WTC11 (cell line): ENCODE measurements at regions not wholly inside any gene's neighbourhood (a gene's known extent, or its start where the extent isn't known, plus 50 kb on each side); places are given as distances from the start of the nearest gene placed in this dataset.

Source experiments
- ATAC-seq: fragments of 200-7000 bp; cut with Tn5 transposase; 2 replicates; pipeline ENCODE4 v1.10.0; 2021; ENCODE audit warnings: mild to moderate bottlenecking, moderate library complexity
- CTCF ChIA-PET: fragments of 300-600 bp; sonication (Branson Sonifier 250); formaldehyde crosslinking; loops from one replicate; lab custom pipeline; 2021; ENCODE audit warnings: antibody characterized with exemption; lab: Charles Lee
- POLR2A ChIA-PET: fragments of 350-600 bp; sonication (Branson Sonifier 250); formaldehyde crosslinking; loops from one replicate; lab custom pipeline; 2021; ENCODE audit warnings: antibody characterized with exemption; lab: Charles Lee
- DNase-seq: peaks from one replicate; pipeline ENCODE4 v3.0.0; 2021; ENCODE audit warnings: low spot score
- H3K27ac Mint-ChIP-seq: 2 replicates; pipeline ENCODE4 v1.8.0; 2021; ENCODE audit warnings: mixed read lengths
- H3K27me3 Mint-ChIP-seq: 2 replicates; pipeline ENCODE4 v1.8.0; 2021; ENCODE audit warnings: low read depth, mild to moderate bottlenecking, moderate library complexity, mixed read lengths
- H3K36me3 Mint-ChIP-seq: 2 replicates; pipeline ENCODE4 v1.8.0; 2021; ENCODE audit warnings: mixed read lengths
- H3K4me1 Mint-ChIP-seq: 2 replicates; pipeline ENCODE4 v1.8.0; 2022; ENCODE audit warnings: mixed read lengths
- H3K4me3 Mint-ChIP-seq: 2 replicates; pipeline ENCODE4 v1.8.0; 2021; ENCODE audit warnings: mild to moderate bottlenecking, moderate library complexity, mixed read lengths
- H3K9me3 Mint-ChIP-seq: 2 replicates; pipeline ENCODE4 v1.8.0; 2021; ENCODE audit warnings: mixed read lengths
- ATF1 ChIP-seq: sonication (generic); formaldehyde crosslinking; IDR thresholded peaks from 2 replicates; pipeline ENCODE4 v1.8.1; 2023; ENCODE audit warnings: mild to moderate bottlenecking, moderate library complexity, missing genetic modification reagents
- CBFB ChIP-seq: sonication (generic); formaldehyde crosslinking; IDR thresholded peaks from 2 replicates; pipeline ENCODE4 v1.8.1; 2022; ENCODE audit warnings: mild to moderate bottlenecking, low read depth, missing genetic modification reagents
- E2F4 ChIP-seq: sonication (generic); formaldehyde crosslinking; IDR thresholded peaks from 2 replicates; pipeline ENCODE4 v1.8.1; 2022; ENCODE audit warnings: low read depth, mild to moderate bottlenecking, moderate library complexity, missing genetic modification reagents, borderline replicate concordance
- ESRRA ChIP-seq: sonication (generic); formaldehyde crosslinking; IDR thresholded peaks from 2 replicates; pipeline ENCODE4 v1.8.1; 2022; ENCODE audit warnings: mild to moderate bottlenecking, missing genetic modification reagents, borderline replicate concordance
- GTF2I ChIP-seq: fragments of 250-450 bp; sonication (Bioruptor Pico); conservative IDR thresholded peaks from 2 replicates; pipeline ENCODE4 v1.4.0; 2021; ENCODE audit warnings: mild to moderate bottlenecking
- IRF2 ChIP-seq: sonication (generic); formaldehyde crosslinking; IDR thresholded peaks from 2 replicates; pipeline ENCODE4 v1.8.0; 2022; ENCODE audit warnings: low read depth, missing genetic modification reagents, borderline replicate concordance
- NFE2L1 ChIP-seq: sonication (generic); formaldehyde crosslinking; IDR thresholded peaks from 2 replicates; pipeline ENCODE4 v1.8.1; 2023; ENCODE audit warnings: missing genetic modification reagents
- NFYB ChIP-seq: sonication (generic); formaldehyde crosslinking; conservative IDR thresholded peaks from 2 replicates; pipeline ENCODE4 v1.8.0; 2022; ENCODE audit warnings: low read depth, missing genetic modification reagents
- NR2C2 ChIP-seq: sonication (generic); formaldehyde crosslinking; IDR thresholded peaks from 2 replicates; pipeline ENCODE4 v1.8.0; 2022; ENCODE audit warnings: mild to moderate bottlenecking, missing genetic modification reagents
- RELA ChIP-seq: sonication (generic); formaldehyde crosslinking; IDR thresholded peaks from 2 replicates; pipeline ENCODE4 v1.8.1; 2022; ENCODE audit warnings: missing genetic modification reagents, mild to moderate bottlenecking, borderline replicate concordance
- TEAD1 ChIP-seq: sonication (generic); formaldehyde crosslinking; IDR thresholded peaks from 2 replicates; pipeline ENCODE4 v1.8.0; 2022; ENCODE audit warnings: mild to moderate bottlenecking, missing genetic modification reagents
- ZMAT4 ChIP-seq: fragments of 250-450 bp; sonication (Bioruptor Pico); IDR thresholded peaks from 2 replicates; pipeline ENCODE4 v1.9.0; 2021; ENCODE audit warnings: mild to moderate bottlenecking
- ZNF232 ChIP-seq: sonication (generic); formaldehyde crosslinking; IDR thresholded peaks from 2 replicates; pipeline ENCODE4 v1.8.0; 2022; ENCODE audit warnings: mild to moderate bottlenecking, missing genetic modification reagents
- ZNF263 ChIP-seq: sonication (generic); formaldehyde crosslinking; IDR thresholded peaks from 2 replicates; pipeline ENCODE4 v1.8.1; 2022; ENCODE audit warnings: low read depth, mild to moderate bottlenecking, moderate library complexity, missing genetic modification reagents
- ZNF281 ChIP-seq: sonication (generic); formaldehyde crosslinking; IDR thresholded peaks from 2 replicates; pipeline ENCODE4 v1.8.0; 2023; ENCODE audit warnings: mild to moderate bottlenecking, missing genetic modification reagents
- ZNF425 ChIP-seq: fragments of 250-450 bp; sonication (Bioruptor Pico); conservative IDR thresholded peaks from 2 replicates; pipeline ENCODE4 v1.9.0; 2021; ENCODE audit warnings: mild to moderate bottlenecking
- TF ChIP-seq, protein P1 (sequence below): sonication (generic); formaldehyde crosslinking; IDR thresholded peaks from 2 replicates; pipeline ENCODE4 v1.8.0; 2022; ENCODE audit warnings: mild to moderate bottlenecking, missing genetic modification reagents
- TF ChIP-seq, protein P2 (sequence below): sonication (generic); formaldehyde crosslinking; IDR thresholded peaks from 2 replicates; pipeline ENCODE4 v1.8.0; 2022; ENCODE audit warnings: mild to moderate bottlenecking, missing genetic modification reagents
- TF ChIP-seq, protein P3 (sequence below): sonication (generic); formaldehyde crosslinking; IDR thresholded peaks from 2 replicates; pipeline ENCODE4 v1.8.0; 2022; ENCODE audit warnings: missing genetic modification reagents

- DNase-seq (no peak), ATAC-seq (no peak)
- CTCF ChIA-PET: interaction anchor here (0.7 kb wide), 1 partner anchor 23 kb away, joined by 3 read pairs; no protein-coding TSS in a partner anchor
- Mint-ChIP-seq H3K4me3 (no peak overlapping the region), H3K9me3 (peaks cover 32% of the 10 kb centered on the region), H3K36me3 (peaks cover 10% of the 10 kb centered on the region)
- POLR2A ChIA-PET: no interaction called here
- no peak for TF ChIP-seq ZNF263 (CRISPR knock-in tag)
- TF ChIP-seq ESRRA (CRISPR knock-in tag): no peak
- no peak for TF ChIP-seq ZMAT4 (CRISPR knock-in tag)
- TF ChIP-seq, protein P1, sequence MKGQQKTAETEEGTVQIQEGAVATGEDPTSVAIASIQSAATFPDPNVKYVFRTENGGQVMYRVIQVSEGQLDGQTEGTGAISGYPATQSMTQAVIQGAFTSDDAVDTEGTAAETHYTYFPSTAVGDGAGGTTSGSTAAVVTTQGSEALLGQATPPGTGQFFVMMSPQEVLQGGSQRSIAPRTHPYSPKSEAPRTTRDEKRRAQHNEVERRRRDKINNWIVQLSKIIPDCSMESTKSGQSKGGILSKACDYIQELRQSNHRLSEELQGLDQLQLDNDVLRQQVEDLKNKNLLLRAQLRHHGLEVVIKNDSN (CRISPR knock-in tag): no peak
- no peak for TF ChIP-seq TEAD1 (CRISPR knock-in tag)
- TF ChIP-seq, protein P2, sequence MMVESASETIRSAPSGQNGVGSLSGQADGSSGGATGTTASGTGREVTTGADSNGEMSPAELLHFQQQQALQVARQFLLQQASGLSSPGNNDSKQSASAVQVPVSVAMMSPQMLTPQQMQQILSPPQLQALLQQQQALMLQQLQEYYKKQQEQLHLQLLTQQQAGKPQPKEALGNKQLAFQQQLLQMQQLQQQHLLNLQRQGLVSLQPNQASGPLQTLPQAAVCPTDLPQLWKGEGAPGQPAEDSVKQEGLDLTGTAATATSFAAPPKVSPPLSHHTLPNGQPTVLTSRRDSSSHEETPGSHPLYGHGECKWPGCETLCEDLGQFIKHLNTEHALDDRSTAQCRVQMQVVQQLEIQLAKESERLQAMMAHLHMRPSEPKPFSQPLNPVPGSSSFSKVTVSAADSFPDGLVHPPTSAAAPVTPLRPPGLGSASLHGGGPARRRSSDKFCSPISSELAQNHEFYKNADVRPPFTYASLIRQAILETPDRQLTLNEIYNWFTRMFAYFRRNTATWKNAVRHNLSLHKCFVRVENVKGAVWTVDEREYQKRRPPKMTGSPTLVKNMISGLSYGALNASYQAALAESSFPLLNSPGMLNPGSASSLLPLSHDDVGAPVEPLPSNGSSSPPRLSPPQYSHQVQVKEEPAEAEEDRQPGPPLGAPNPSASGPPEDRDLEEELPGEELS: no peak
- TF ChIP-seq, all 79 proteins: peak for 0
- Mint-ChIP-seq H3K27ac (no peak overlapping the region), H3K27me3 (no peaks in the 10 kb centered on the region), H3K4me1 (peaks cover 18% of the 10 kb centered on the region)
Observed at GRCh38 chr2:139099721-139100120, 319.5 kb upstream of the NXPH2 start.

DNA sequence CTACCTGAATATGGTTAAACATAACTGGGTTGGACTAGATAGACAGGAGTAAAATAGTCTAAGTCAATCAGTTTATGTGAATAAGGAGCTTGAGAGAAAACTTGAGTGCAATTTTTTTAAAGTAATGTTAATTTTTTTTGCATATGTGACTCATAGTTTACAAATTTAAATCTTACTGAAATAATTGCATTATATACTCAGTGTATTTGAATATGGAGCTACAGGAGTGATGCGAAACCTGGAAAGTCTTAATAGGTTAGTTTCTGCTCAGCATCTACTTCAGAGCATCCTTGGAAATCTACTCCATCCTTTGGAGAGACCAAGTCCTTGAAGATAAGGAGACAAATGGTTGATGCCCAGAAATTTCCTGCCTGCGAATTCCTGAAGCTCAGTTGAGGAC, 318.8 kb upstream of the NXPH2 start:
- DNase-seq: no peak
- no peak overlapping the region for H3K27ac Mint-ChIP-seq
- H3K27me3 Mint-ChIP-seq: no peaks in the 10 kb centered on the region
- POLR2A ChIA-PET: no interaction called here
- no peak overlapping the region for H3K4me3 Mint-ChIP-seq
- CTCF ChIA-PET: interaction anchor here (0.7 kb wide), 1 partner anchor 23 kb away, joined by 3 read pairs; no protein-coding TSS in a partner anchor
- peaks cover 6% of the 10 kb centered on the region for H3K36me3 Mint-ChIP-seq
- peaks cover 28% of the 10 kb centered on the region for H3K9me3 Mint-ChIP-seq
- H3K4me1 Mint-ChIP-seq: peaks cover 18% of the 10 kb centered on the region
- TF ChIP-seq GTF2I (CRISPR knock-in tag) (no peak), ZNF281 (CRISPR knock-in tag) (no peak), ZNF425 (no peak), NR2C2 (no peak), NFE2L1 (CRISPR knock-in tag) (no peak), ATF1 (CRISPR knock-in tag) (no peak), E2F4 (CRISPR knock-in tag) (no peak), NFYB (no peak), ZNF232 (CRISPR knock-in tag) (no peak), IRF2 (CRISPR knock-in tag) (no peak), CBFB (CRISPR knock-in tag) (no peak), RELA (CRISPR knock-in tag) (no peak)
- TF ChIP-seq, protein P3, sequence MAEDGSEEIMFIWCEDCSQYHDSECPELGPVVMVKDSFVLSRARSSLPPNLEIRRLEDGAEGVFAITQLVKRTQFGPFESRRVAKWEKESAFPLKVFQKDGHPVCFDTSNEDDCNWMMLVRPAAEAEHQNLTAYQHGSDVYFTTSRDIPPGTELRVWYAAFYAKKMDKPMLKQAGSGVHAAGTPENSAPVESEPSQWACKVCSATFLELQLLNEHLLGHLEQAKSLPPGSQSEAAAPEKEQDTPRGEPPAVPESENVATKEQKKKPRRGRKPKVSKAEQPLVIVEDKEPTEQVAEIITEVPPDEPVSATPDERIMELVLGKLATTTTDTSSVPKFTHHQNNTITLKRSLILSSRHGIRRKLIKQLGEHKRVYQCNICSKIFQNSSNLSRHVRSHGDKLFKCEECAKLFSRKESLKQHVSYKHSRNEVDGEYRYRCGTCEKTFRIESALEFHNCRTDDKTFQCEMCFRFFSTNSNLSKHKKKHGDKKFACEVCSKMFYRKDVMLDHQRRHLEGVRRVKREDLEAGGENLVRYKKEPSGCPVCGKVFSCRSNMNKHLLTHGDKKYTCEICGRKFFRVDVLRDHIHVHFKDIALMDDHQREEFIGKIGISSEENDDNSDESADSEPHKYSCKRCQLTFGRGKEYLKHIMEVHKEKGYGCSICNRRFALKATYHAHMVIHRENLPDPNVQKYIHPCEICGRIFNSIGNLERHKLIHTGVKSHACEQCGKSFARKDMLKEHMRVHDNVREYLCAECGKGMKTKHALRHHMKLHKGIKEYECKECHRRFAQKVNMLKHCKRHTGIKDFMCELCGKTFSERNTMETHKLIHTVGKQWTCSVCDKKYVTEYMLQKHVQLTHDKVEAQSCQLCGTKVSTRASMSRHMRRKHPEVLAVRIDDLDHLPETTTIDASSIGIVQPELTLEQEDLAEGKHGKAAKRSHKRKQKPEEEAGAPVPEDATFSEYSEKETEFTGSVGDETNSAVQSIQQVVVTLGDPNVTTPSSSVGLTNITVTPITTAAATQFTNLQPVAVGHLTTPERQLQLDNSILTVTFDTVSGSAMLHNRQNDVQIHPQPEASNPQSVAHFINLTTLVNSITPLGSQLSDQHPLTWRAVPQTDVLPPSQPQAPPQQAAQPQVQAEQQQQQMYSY (CRISPR knock-in tag): no peak
- ATAC-seq: no peak
